A172 (cell line): ENCODE measurements at regions not wholly inside any gene's neighbourhood (a gene's known extent, or its start where the extent isn't known, plus 50 kb on each side); places are given as distances from the start of the nearest gene placed in this dataset.
A peak's percentile ranks its signal among the peaks of the same experiment; 100 is the strongest.
"Not testable (repeated sequence)": the region's sequence is repeated elsewhere in the genome, so short reads cannot be mapped to it uniquely, and the experiment has no call there.

ENCODE experiments used
- DNase-seq: peaks from one replicate; pipeline ENCODE4 v3.0.0-alpha.2; 2015; ENCODE audit warnings: low spot score

DNA sequence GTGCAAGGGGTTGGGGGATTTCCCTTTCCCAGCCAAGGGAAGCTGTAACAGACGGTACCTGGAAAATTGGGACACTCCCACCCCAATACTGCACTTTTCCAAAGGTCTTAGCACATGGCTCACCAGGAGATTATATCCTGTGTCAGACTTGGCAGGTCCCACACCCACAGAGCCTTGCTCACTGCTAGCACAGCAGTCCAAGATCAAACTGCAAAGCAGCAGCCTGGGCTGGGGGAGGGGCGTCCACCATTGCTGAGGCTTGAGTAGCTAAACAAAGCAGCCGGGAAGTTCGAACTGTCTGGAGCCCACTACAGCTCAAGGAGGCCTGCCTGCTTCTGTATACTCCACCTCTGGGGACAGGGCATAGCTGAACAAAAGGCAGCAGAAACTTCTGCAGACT is 604.2 kb upstream of the SEMA3D start:
- not testable (repeated sequence) for DNase-seq

GRCh38 chr7:85781606-85782005 is 594.8 kb upstream of the SEMA3D start:
- DNase-seq: no peak

GRCh38 chr7:85776691-85777345 is 590.0 kb upstream of the SEMA3D start:
- no peak for DNase-seq

DNA sequence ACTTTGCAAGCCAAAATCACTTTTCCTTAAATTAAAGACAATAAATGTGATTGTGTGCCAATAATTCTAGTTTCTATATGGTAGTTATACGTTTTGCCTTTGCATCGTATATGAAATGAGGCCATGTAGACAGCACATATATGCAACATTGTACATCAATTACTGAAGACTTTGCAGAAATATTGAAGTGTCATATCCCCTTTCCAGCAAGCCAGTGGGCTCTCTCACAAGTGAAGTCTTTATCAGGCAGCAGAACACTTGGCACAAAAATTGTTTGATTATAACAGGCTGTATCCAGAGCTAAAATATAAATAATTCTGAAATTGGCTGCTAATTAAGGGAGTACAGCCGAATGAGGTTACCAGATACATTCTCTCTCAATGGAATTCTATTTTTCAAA is 588.6 kb upstream of the SEMA3D start:
- DNase-seq: no peak

DNA sequence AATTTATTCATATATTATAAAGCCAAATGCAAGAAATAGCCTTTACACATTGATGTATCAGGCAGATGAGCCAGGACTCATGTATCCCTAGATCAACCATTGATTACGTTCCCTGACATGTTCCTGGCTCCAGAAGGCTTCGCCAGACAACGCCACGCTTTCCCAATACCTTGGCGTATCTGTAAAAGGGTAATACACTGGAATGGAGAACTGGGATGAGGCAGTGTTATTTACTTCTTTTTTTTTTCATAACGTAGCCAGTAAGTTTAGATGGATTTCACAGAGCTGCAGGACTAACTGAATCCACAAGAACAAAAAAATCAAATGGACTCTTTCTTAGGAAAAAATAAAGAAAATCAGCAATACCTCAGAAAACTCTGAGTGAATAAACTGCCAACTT is 588.1 kb upstream of the SEMA3D start:
- DNase-seq: no peak

DNA sequence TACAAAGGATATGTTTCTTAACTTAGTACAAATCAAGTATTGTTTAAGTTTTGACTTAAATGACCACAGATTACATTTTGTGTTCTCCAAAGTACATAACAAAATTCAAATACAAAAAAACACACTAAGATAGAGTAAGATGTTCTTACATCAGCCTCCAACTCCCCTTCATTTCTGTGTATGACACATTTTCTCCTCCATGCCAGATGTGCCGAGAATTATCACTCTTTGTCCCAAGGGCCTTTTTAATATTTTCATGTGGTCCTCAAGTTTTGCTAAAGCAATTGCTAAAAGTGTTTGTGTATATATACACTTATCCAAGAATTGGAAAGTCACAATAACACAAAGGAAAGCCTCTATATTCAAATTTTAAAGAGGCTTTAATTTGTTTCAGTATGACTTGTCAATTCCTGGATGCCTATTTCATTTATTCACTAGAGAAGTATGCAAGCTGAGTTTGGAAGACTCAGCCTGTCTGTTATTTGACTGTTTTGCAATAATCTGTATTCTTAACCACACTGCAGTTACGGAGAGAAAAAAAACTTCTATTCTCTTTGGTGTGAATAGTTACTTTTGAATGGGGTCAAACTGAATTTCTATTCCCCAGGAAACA is 586.4 kb upstream of the SEMA3D start:
- no peak for DNase-seq

DNA sequence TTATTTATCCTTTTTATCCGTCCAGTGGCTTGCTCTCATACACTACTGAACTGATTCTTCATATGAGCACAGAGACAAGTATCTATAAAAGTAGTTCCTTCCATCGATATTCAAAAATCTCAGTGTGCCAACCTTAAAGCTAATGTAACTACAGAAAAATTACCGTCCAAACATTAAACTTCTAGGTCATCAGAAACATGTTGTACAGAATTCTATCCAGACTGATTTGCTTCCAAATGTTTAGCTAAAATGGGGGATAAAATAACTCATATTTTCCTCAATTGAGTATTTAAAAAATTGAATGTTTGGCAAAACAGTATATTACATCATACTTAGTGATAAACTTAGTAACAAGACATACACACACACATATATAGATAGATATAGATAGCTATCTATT is 584.7 kb upstream of the SEMA3D start:
- no peak for DNase-seq

DNA sequence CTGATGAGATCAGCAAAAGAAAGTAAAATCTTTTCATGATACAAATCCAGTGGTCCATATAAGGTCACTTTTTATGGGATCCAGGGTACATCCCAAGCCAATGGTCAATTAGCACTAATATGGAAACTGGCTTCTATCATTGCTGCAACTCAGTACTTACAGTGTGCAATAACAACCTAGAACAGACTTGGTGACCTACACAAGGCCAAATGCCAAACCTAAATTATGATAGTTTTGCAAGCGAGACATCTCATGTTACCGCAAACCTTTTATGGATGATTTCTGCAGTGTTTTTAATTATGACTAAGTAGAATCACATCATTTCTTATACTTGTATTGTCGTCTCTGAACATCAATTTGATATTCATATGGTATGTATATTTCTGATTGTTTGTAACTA is 583.5 kb upstream of the SEMA3D start:
- DNase-seq: no peak

- no peak for DNase-seq
Observed at GRCh38 chr7:85765698-85766298, 578.9 kb upstream of the SEMA3D start.

DNA sequence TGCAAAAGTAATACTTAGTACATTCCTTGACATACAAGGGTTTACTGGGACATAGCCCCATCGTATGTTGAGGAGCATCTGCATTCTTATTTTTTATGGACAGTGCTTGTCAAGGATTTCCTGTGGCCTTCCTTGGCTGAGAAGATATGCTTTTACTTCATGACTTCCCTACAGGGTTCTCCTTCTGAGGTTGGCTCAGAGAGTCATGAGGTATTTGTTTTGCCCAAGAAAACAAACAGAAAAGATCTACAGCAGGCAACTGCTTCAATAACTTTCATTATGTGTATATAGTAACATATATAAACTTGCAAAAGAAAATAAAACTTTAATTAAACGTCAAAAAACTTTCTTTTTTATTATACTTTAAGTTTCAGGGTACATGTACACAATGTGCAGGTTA is 577.2 kb upstream of the SEMA3D start:
- no peak for DNase-seq

DNA sequence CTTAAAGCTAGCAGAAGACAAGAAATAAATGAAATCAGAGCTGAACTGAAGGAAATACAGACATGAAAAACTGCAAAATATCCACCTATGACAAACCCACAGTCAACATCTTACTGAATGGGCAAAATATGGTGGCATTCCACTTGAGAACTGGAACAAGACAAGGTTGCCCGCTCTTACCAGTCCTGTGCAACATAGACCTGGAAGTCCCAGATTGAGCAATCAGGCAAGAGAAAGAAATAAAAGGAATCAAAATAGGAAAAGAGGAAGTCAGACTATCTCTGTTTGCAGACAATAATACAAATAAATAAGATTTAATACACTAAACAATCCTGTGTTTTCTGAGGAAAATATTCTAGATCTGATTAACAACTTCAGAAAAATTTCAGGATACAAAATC is 570.5 kb upstream of the SEMA3D start:
- DNase-seq: no peak

DNA sequence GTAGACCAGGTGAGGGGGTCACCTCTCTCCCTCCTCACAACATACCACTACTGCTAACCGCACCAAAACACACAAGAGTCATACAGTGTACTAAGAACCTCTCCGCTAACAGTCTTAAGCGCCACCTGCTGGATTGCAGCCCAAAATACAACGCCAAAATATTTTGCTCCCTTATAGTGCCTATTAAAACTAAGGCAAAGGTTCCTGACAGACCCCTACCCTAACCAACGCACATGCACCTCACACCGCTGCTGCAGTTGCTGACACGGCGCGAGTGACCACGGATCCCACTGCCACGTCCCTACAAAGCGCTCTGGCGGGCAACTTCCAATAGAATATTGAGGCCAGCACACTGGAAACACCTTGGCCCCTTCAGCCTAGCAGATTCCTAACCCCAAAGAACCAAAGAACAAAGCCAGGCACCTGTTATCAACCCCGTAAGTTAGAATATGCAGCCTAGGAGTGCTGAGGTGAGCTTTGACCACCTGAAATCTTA is 563.6 kb upstream of the SEMA3D start:
- DNase-seq: peak; percentile 35

DNA sequence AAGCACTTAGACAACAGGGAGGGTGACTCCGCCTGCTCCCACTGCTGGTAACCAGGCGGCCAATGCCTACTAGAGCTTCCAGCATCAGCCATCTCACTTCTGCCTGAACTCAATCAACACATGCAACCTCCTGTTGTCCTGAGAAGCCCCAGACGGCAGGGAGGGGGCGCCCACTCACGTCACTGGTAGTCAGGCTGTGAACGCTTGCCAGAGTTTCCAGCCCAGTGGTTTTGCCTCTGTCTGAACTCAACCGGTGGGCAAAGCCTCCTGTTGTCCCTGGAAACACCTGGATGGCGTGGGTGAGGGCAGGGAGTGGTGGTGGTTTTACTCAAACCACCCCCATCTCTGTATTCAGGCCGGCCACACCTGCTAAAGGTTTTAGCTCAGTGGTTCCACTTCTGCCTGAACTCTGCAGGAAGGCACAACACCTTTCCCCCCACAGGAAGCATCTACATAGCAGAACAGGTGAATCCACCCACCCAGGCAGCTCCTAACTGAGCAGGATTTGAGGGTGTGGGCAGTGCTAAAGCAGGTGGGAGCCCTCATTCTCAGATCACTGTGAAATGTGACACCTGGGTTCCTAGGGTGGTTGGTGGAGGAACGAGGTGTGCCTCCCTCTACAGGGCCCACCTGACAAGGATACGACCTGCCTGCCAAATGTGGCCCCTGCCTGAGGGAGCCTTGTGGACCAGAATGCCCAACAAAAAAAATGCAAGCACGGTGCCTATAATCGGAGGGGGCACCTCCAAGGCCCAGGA is 563.0 kb upstream of the SEMA3D start:
- DNase-seq: no peak

GRCh38 chr7:85748861-85749260 is 562.0 kb upstream of the SEMA3D start:
- DNase-seq: no peak

- no peak for DNase-seq
Observed at GRCh38 chr7:85737426-85737825, 550.6 kb upstream of the SEMA3D start.

- no peak for DNase-seq
Observed at GRCh38 chr7:85736085-85736484, 549.2 kb upstream of the SEMA3D start.

DNA sequence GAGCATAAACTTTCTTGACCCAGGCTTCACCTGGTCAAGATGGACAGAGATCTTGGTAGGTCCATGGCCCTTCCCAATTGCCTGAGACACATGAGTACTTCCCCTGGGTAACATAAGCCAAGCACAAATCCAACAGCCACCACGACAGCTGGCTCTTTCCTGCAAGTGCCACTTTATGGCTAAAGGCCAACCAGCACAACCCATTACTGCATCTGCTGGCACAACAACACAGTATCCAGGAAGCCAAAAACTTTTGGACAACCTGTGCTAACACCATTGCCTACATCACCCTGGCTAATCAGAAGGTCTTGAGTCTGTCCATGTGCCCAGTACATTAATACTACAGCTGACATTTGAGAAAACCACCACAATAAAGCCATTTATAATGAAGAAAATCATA is 548.0 kb upstream of the SEMA3D start:
- DNase-seq: no peak

DNA sequence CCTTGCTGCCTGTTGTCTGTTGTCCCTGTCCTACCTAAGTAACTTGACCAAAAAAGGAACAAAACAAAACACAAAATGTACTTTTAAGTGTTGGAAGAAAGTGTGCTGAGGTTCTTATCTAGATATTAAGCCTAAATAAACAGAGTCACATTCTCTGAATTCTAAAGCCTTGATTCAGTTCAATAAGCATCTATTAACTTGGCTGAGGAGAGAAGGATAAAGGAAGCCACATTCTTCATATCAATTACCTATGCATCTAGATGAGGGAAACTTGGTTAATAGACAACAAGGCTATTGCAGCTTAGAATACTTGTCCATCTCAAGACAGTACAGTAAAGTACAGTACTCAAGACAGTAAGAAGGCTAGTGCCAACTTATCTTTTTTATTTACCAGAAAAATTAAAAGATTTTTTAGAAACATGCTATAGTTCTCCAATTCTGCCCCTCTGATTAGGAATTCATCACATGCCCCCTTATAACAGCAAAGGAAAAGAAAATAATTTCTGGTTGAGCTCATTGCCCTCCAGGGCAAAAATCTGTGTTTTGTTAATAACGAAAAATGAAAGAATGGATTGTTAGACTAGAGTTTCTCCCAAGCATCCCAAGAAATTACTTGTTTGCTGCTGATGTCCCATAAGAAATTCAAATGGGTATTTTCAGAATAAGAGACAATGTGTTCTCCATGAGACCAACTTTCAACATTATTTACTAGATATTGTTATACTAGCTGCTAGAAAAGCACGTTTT is 546.5 kb upstream of the SEMA3D start:
- DNase-seq: no peak

GRCh38 chr7:85730012-85730411 is 543.2 kb upstream of the SEMA3D start:
- no peak for DNase-seq

DNA sequence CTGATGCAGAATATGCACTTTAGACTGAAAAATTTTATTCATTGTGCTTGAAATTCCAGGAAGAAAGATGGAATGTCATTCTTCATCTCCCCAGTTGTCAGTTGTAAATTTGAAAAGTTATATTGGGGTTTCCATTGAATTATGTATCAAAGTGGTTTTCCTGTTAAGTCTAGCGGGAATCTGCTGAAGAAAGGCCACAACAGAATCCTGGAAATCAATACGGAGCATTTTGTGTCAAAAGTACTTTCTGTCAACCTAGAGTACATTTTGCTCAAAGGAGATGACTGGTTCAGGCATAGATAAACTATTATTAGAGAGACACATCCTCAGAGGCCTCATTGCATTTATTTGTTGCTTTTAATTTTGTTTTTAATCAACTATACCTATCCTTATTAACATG is 538.2 kb upstream of the SEMA3D start:
- DNase-seq: no peak

DNA sequence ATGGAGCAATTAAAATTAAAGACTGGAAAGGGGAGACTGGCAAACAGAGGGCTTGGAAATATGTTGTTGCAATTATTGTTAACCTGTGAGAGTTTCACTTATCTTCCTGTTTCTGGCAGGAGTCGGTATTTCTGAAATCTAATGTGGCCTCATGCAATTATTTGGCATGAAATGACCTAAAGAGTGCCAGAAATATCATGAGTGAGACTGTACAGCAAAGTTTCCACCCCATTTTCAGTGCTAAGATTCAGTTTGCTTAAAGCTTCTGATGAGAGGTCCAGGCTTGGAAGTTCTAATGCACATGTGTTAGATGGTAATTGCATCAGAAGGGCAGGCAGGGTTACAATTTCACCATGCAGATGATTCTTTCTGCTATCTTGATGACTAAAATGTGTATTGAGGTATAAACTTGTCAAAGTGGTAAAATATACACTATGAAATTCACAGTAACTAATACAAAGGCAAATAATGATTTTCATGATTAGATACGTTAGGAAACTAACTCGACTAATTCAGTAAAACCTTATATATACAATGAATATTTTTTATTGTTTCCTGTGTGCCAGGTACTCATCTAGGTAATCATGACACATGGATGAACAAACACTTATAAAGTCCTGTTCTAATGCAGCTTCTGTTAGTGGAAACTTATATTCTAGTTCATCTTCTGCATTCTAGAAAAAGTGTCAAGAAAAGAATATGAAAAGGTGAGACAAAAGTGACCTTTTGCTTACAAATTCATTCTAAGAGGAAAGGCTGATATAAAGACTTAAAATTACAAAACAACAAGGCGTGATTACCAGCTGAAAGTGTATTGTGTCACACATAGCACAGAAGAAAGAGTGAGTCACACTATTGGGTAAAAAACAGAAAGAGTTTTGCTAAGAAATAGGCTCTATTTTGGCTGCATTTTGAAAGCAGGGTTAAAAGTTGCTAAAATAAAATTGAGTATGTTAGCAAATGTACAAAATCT is 533.4 kb upstream of the SEMA3D start:
- DNase-seq: no peak
